IMR-90 (cell line): ENCODE measurements at regions not wholly inside any gene's neighbourhood (a gene's known extent, or its start where the extent isn't known, plus 50 kb on each side); places are given as distances from the start of the nearest gene placed in this dataset.

ENCODE experiments used
- ATAC-seq: fragments of 200-7000 bp; cut with Tn5 transposase; 2 replicates; pipeline ENCODE4 v1.9.1; 2020; ENCODE audit warnings: low read depth, mild to moderate bottlenecking, moderate library complexity
- BruUV-seq: library from RNA; stranded (reverse); fragments of 400-500 nt; replicated peaks from 2 replicates; lab custom pipeline; 2021; lab: Mats Ljungman, UMichigan
- CTCF ChIA-PET: fragments of 300-600 bp; formaldehyde crosslinking; extraction: SDS; loops from one replicate; lab custom pipeline; 2021; ENCODE audit warnings: antibody characterized with exemption; lab: Yijun Ruan, JAX
- POLR2A ChIA-PET: fragments of 300-600 bp; sonication (Branson Sonifier 250); formaldehyde crosslinking; loops from one replicate; lab custom pipeline; 2022; ENCODE audit warnings: antibody characterized with exemption; ENCODE audit not compliant: unreplicated experiment; lab: Charles Lee
- DNase-seq: peaks from one replicate; pipeline ENCODE4 v3.0.0; 2013
- H2AFZ ChIP-seq: replicated peaks from 2 replicates; pipeline ENCODE3; 2013; ENCODE audit warnings: low read length, mild to moderate bottlenecking; ENCODE audit not compliant: poor library complexity
- H2AK5ac ChIP-seq: 2 replicates; pipeline ENCODE4 v1.6.1; 2013; ENCODE audit warnings: low read depth, low read length, inconsistent platforms
- H2AK9ac ChIP-seq: replicated peaks from 2 replicates; pipeline ENCODE3; 2013; ENCODE audit warnings: mild to moderate bottlenecking, low read depth, low read length, moderate library complexity; ENCODE audit not compliant: poor library complexity
- H2BK120ac ChIP-seq: 2 replicates; pipeline ENCODE4 v1.6.1; 2013; ENCODE audit warnings: low read depth, low read length, inconsistent platforms
- H2BK15ac ChIP-seq: 3 replicates; pipeline ENCODE4 v1.6.1; 2013; ENCODE audit warnings: low read depth, low read length, inconsistent platforms
- H2BK20ac ChIP-seq: 2 replicates; pipeline ENCODE4 v1.6.1; 2013; ENCODE audit warnings: low read depth, mild to moderate bottlenecking, inconsistent platforms, low read length, moderate library complexity
- H2BK5ac ChIP-seq: 2 replicates; pipeline ENCODE4 v1.6.1; 2013; ENCODE audit warnings: mild to moderate bottlenecking, low read depth, low read length, inconsistent platforms; ENCODE audit not compliant: poor library complexity, severe bottlenecking
- H3K14ac ChIP-seq: replicated peaks from 2 replicates; pipeline ENCODE4 v1.6.1; 2013; ENCODE audit warnings: low read depth, low read length, inconsistent platforms
- H3K18ac ChIP-seq: 2 replicates; pipeline ENCODE4 v1.6.1; 2013; ENCODE audit warnings: low read depth, low read length, control low read depth
- H3K23ac ChIP-seq: 2 replicates; pipeline ENCODE4 v1.6.1; 2013; ENCODE audit warnings: low read depth, low read length, inconsistent platforms
- H3K27ac ChIP-seq: 2 replicates; pipeline ENCODE4 v1.5.1; 2013; ENCODE audit warnings: mild to moderate bottlenecking, control low read depth, low read length; ENCODE audit not compliant: insufficient read depth
- H3K27me3 ChIP-seq: 2 replicates; pipeline ENCODE4 v1.6.1; 2013; ENCODE audit warnings: low read length; ENCODE audit not compliant: control insufficient read depth, insufficient read depth
- H3K36me3 ChIP-seq: 2 replicates; pipeline ENCODE4 v1.6.1; 2013; ENCODE audit warnings: low read length, mixed read lengths; ENCODE audit not compliant: control insufficient read depth, insufficient read depth
- H3K4ac ChIP-seq: 2 replicates; pipeline ENCODE4 v1.6.1; 2013; ENCODE audit warnings: low read depth, low read length, inconsistent platforms
- H3K4me1 ChIP-seq: 2 replicates; pipeline ENCODE4 v1.6.1; 2013; ENCODE audit warnings: low read length, mixed read lengths; ENCODE audit not compliant: control insufficient read depth, insufficient read depth
- H3K4me2 ChIP-seq: 2 replicates; pipeline ENCODE4 v1.6.1; 2013; ENCODE audit warnings: low read depth, mild to moderate bottlenecking, control low read depth, low read length, moderate library complexity
- H3K4me3 ChIP-seq: 2 replicates; pipeline ENCODE4 v1.5.1; 2013; ENCODE audit warnings: low read depth, mild to moderate bottlenecking, control low read depth, low read length, moderate library complexity; ENCODE audit not compliant: insufficient read depth
- H3K56ac ChIP-seq: 2 replicates; pipeline ENCODE4 v1.6.1; 2013; ENCODE audit warnings: low read length, inconsistent platforms; ENCODE audit not compliant: insufficient read depth; ENCODE audit errors: extremely low read depth
- H3K79me1 ChIP-seq, 2 experiments: 2 replicates each; pipeline ENCODE4 v1.6.1; 2013; ENCODE audit warnings: low read length in 2 of 2, inconsistent platforms in 1 of 2, low read depth in 1 of 2
- H3K9ac ChIP-seq: 2 replicates; pipeline ENCODE4 v1.6.1; 2013; ENCODE audit warnings: low read depth, low read length, control low read depth
- H3K9me1 ChIP-seq: 2 replicates; pipeline ENCODE4 v1.6.1; 2013; ENCODE audit warnings: low read length, inconsistent platforms; ENCODE audit not compliant: insufficient read depth
- H3K9me3 ChIP-seq: 2 replicates; pipeline ENCODE4 v1.6.1; 2013; ENCODE audit warnings: low read length; ENCODE audit not compliant: control insufficient read depth, insufficient read depth
- H4K20me1 ChIP-seq: 2 replicates; pipeline ENCODE4 v1.6.1; 2013; ENCODE audit warnings: low read length, inconsistent platforms; ENCODE audit not compliant: insufficient read depth
- H4K5ac ChIP-seq: 2 replicates; pipeline ENCODE4 v1.6.1; 2013; ENCODE audit warnings: mild to moderate bottlenecking, low read depth, low read length, control low read depth
- H4K8ac ChIP-seq, 2 experiments: 2 replicates each; pipeline ENCODE4 v1.6.1; 2013; ENCODE audit warnings: low read depth in 2 of 2, low read length in 2 of 2, control low read depth in 1 of 2, inconsistent platforms in 1 of 2
- H4K91ac ChIP-seq: 2 replicates; pipeline ENCODE4 v1.6.1; 2013; ENCODE audit warnings: low read depth, low read length, inconsistent platforms; ENCODE audit not compliant: insufficient read depth
- CEBPB ChIP-seq: IDR thresholded peaks from 2 replicates; pipeline ENCODE4 v1.6.1; 2012; ENCODE audit warnings: low read depth, low read length, improper control_type of control experiment
- ELK1 ChIP-seq: fragments of 150-350 bp; IDR thresholded peaks from 2 replicates; pipeline ENCODE4 v1.6.1; 2016; ENCODE audit warnings: low read depth, mild to moderate bottlenecking, low read length, moderate library complexity, borderline replicate concordance
- MAZ ChIP-seq: IDR thresholded peaks from 2 replicates; pipeline ENCODE4 v1.6.1; 2012; ENCODE audit warnings: low read depth, mild to moderate bottlenecking, low read length, improper control_type of control experiment, moderate library complexity, borderline replicate concordance
- MXI1 ChIP-seq: IDR thresholded peaks from 2 replicates; pipeline ENCODE4 v1.6.1; 2012; ENCODE audit warnings: low read depth, mild to moderate bottlenecking, low read length, moderate library complexity, borderline replicate concordance
- NFE2L2 ChIP-seq: fragments of 150-350 bp; IDR thresholded peaks from 2 replicates; pipeline ENCODE4 v1.6.1; 2016; ENCODE audit warnings: low read depth, mild to moderate bottlenecking, low read length
- POLR2A ChIP-seq: IDR thresholded peaks from 2 replicates; pipeline ENCODE4 v1.6.1; 2012; ENCODE audit warnings: mild to moderate bottlenecking, low read depth, low read length
- RCOR1 ChIP-seq: IDR thresholded peaks from 2 replicates; pipeline ENCODE4 v1.6.1; 2012; ENCODE audit warnings: mild to moderate bottlenecking, low read length, improper control_type of control experiment; ENCODE audit not compliant: insufficient replicate concordance
- RFX5 ChIP-seq: IDR thresholded peaks from 2 replicates; pipeline ENCODE4 v1.8.0; 2012; ENCODE audit warnings: low read depth, mild to moderate bottlenecking, low read length, moderate library complexity
- WGBS, 2 experiments: methylation state at CpG; one replicate each; pipeline versions ENCODE4 v1.1.5 to v1.1.7; 2013; ENCODE audit warnings: missing lambda C conversion rate in 2 of 2; ENCODE audit not compliant: insufficient read length in 1 of 2; ENCODE audit errors: extremely low coverage in 2 of 2; 5-methylcytosine and 5-hydroxymethylcytosine counted together
- dilution Hi-C: fragments of 300-500 bp; cut with HindIII; formaldehyde crosslinking; loops from one replicate; pipeline ENCODE4 v1.14.3; 2018; ENCODE audit warnings: low sequenced_read_pairs; ENCODE audit not compliant: unreplicated experiment
- in situ Hi-C: fragments of 300-500 bp; cut with MboI; formaldehyde crosslinking; loops from 3 replicates; pipeline ENCODE4 v1.14.3; 2019; ENCODE audit warnings: low sequenced_read_pairs, inconsistent platforms, mixed read lengths
- intact Hi-C: fragments of 100-400 bp; cut with micrococcal nuclease; formaldehyde crosslinking; loops from 2 replicates; pipeline ENCODE4 v1.10.0; 2022

GRCh38 chr1:103162360-103162759 lies 54.0 kb upstream of the COL11A1 start:
- Histone ChIP-seq H3K79me1 (no peaks in the 10 kb centered on the region), H3K9me1 (no peaks in the 10 kb centered on the region), H2BK20ac (no peak overlapping the region), H3K4me2 (no peak overlapping the region), H3K4ac (no peak overlapping the region), H2BK15ac (no peak overlapping the region), H3K27me3 (no peaks in the 10 kb centered on the region), H2BK120ac (no peak overlapping the region), H2AK9ac (no peak overlapping the region), H3K56ac (no peak overlapping the region), H3K23ac (no peak overlapping the region), H3K14ac (no peak overlapping the region), H4K8ac (no peak overlapping the region), H2BK5ac (no peak overlapping the region), H4K5ac (no peak overlapping the region), H3K4me3 (no peak overlapping the region), H3K18ac (no peak overlapping the region), H3K36me3 (no peaks in the 10 kb centered on the region), H2AK5ac (no peak overlapping the region), H3K4me1 (no peaks in the 10 kb centered on the region), H3K9me3 (no peaks in the 10 kb centered on the region), H4K20me1 (no peaks in the 10 kb centered on the region), H2AFZ (no peak overlapping the region), H3K9ac (no peak overlapping the region), H3K27ac (no peak overlapping the region), H4K91ac (no peak overlapping the region)
- ChIA-PET POLR2A (no interaction called here), CTCF (no interaction called here)
- ATAC-seq (no peak), DNase-seq (no peak)
- dilution Hi-C loops (no loop called here), in situ Hi-C loops (no loop called here), intact Hi-C loops (no loop called here)
- TF ChIP-seq ELK1 = no peak
- no peak for TF ChIP-seq MXI1
- TF ChIP-seq MAZ = no peak
- TF ChIP-seq POLR2A = no peak
- no peak for TF ChIP-seq NFE2L2
- TF ChIP-seq CEBPB = no peak
- no peak for TF ChIP-seq RFX5
- TF ChIP-seq RCOR1 = no peak
- BruUV-seq = no TSS peak
- WGBS, 2 experiments = no CpG with 5 or more reads among the region's 2 CpGs
